GM10266 (cell line): ENCODE measurements at regions not wholly inside any gene's neighbourhood (a gene's known extent, or its start where the extent isn't known, plus 50 kb on each side); places are given as distances from the start of the nearest gene placed in this dataset.

ENCODE experiments used
- DNase-seq: peaks from one replicate; pipeline ENCODE4 v3.0.0; 2012; ENCODE audit errors: extremely low spot score
- TF ChIP-seq, protein P1 (sequence below): IDR thresholded peaks from 2 replicates; pipeline ENCODE4 v1.5.1; 2012; ENCODE audit warnings: mild to moderate bottlenecking, low read depth; ENCODE audit not compliant: control insufficient read depth, insufficient read depth; ENCODE audit errors: missing control alignments

GRCh38 chr9:73841018-73841417 lies 656.1 kb upstream of the RORB start:
- no peak for DNase-seq
- TF ChIP-seq, protein P1, sequence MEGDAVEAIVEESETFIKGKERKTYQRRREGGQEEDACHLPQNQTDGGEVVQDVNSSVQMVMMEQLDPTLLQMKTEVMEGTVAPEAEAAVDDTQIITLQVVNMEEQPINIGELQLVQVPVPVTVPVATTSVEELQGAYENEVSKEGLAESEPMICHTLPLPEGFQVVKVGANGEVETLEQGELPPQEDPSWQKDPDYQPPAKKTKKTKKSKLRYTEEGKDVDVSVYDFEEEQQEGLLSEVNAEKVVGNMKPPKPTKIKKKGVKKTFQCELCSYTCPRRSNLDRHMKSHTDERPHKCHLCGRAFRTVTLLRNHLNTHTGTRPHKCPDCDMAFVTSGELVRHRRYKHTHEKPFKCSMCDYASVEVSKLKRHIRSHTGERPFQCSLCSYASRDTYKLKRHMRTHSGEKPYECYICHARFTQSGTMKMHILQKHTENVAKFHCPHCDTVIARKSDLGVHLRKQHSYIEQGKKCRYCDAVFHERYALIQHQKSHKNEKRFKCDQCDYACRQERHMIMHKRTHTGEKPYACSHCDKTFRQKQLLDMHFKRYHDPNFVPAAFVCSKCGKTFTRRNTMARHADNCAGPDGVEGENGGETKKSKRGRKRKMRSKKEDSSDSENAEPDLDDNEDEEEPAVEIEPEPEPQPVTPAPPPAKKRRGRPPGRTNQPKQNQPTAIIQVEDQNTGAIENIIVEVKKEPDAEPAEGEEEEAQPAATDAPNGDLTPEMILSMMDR = no peak

DNA sequence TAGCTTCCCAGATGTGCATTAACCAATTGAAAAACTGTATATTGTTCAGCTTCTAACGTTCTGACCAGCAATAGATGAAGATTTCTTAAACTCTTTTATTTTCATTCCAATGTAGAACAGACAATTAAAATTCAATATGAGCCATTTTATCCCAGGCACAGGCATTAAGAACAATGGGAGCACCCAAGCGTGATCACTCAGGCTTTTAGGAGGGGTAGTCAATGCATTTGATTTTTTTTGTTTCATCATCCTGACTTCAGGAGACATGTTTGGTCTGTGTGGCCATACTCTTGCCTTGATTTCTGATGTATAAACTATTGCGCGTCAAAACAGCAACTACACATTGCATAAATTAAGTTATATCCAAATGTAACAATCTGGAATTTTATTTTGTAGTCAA lies 653.0 kb upstream of the RORB start:
- DNase-seq = no peak
- TF ChIP-seq, protein P1 = no peak

- TF ChIP-seq, protein P1 = no peak
- DNase-seq = no peak
Observed at GRCh38 chr9:73845539-73845938, 651.6 kb upstream of the RORB start.

DNA sequence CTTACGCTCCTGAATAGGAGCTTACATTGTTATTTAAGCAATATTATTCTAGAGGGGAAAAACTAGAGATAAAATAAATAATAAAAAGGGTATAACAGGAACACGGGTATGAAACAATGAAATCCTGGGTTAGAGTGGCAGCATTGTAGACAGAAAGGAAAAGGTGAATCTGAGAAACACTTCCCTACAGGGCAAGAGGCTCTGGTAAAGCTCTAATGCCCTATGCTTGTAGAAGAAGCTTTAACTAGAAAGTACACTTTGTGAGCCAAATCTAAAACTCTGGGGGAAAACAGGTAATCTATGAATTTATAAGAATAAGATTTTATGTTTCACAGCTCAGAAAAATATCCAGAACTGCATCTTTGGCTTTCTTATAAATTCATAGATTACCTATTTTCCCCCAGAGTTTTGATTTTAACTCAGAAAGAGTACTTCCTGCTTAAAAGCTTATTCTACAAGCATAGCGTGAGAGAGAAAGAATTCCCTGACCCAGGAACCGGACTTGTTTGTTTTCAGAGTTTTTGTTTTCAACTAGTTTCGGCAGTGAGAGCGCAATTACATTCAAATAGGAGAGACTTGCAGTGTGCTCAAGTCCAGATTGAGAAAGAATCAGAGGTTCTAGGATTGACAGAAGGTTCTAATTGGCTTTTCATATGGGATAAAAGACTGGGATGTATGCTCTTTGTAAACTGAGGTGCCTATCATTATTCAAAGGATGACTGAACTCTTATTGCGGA lies 651.0 kb upstream of the RORB start:
- DNase-seq = no peak
- TF ChIP-seq, protein P1 = no peak

DNA sequence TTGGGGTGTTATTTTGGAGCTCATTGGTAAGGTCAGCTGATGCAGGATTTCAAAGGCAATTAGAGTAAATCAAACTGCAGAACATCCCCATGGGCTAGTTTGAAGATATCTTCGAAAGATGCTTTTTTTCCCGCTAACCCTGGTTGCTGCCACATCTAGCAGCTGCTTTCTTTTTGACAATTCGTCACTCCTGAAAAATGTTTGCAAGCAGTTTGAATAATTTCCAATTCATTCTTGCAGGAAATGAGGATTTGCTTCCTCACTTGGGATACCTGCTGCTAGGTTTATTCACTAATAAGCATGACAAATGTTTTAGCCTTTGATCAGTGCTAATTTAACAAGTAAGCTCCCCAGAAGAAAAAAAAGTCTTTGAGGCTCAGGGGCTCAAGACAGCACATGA lies 649.6 kb upstream of the RORB start:
- DNase-seq = no peak
- TF ChIP-seq, protein P1 = no peak

- TF ChIP-seq, protein P1 = no peak
- DNase-seq = no peak
Observed at GRCh38 chr9:73853549-73853948, 643.6 kb upstream of the RORB start.

- no peak for DNase-seq
- TF ChIP-seq, protein P1 = no peak
Observed at GRCh38 chr9:73855206-73855605, 641.9 kb upstream of the RORB start.
